NCI-H2081 treated with DMSO at 0.1 percent for 48 hours (cell line): ENCODE measurements at regions not wholly inside any gene's neighbourhood (a gene's known extent, or its start where the extent isn't known, plus 50 kb on each side); places are given as distances from the start of the nearest gene placed in this dataset.

Experiments used
- DNase-seq: peaks from one replicate; lab custom pipeline; 2025; lab: John Stamatoyannopoulos, UW

- DNase-seq: no peak
These were observed 51.4 kb upstream of the CHMP2B start for GRCh38 chr3:87175732-87176131.

DNA sequence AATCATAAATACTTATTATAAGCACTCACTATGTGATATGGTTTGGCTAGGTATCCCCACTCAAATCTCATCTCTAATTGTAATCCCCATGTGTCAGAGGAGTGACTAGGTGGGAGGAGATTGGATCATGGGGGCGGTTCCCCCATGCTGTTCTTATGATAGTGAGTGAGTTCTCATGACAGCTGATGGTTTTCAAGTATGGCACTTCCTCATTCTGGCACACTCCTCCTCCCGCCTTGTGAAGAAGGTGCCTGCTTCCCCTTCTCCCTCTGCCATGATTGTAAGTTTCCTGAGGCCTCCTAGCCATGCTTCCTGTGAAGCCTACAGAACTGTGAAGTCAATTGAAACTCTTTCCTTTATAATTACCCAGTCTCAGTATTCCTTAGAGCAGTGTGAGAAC, 53.3 kb upstream of the CHMP2B start:
- DNase-seq: no peak

- DNase-seq: no peak
These were observed 54.0 kb upstream of the CHMP2B start for GRCh38 chr3:87173071-87173470.

GRCh38 chr3:87167628-87168456, 59.3 kb upstream of the CHMP2B start:
- DNase-seq: no peak

GRCh38 chr3:87164245-87164644, 62.9 kb upstream of the CHMP2B start:
- DNase-seq: no peak

- DNase-seq: no peak
These were observed 65.3 kb upstream of the CHMP2B start for GRCh38 chr3:87161851-87162250.

GRCh38 chr3:87161417-87161816, 65.7 kb upstream of the CHMP2B start:
- DNase-seq: no peak

GRCh38 chr3:87161013-87161412, 66.1 kb upstream of the CHMP2B start:
- DNase-seq: no peak

- no peak for DNase-seq
These were observed 68.3 kb upstream of the CHMP2B start for GRCh38 chr3:87158823-87159222.

DNA sequence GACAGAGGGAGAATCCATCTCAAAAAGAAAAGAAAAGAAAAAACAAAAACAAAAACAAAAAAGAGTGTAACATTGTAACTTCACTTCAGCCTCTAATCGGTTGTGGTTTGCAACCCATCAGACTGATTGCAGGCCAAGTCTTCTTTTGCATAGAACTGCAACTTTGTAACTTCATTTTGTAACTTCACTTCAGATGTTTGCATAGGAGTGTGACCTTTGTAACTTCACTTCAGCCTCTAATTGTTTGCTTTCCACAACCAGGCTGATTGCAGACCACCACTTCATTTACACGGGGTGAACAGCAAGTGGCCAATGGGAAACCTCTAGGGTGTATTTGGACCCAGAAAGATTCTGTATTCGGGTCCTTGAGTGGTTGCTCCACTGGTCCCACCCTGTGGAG, 79.1 kb upstream of the CHMP2B start:
- no peak for DNase-seq

GRCh38 chr3:87147562-87147961, 79.5 kb upstream of the CHMP2B start:
- DNase-seq: no peak

DNA sequence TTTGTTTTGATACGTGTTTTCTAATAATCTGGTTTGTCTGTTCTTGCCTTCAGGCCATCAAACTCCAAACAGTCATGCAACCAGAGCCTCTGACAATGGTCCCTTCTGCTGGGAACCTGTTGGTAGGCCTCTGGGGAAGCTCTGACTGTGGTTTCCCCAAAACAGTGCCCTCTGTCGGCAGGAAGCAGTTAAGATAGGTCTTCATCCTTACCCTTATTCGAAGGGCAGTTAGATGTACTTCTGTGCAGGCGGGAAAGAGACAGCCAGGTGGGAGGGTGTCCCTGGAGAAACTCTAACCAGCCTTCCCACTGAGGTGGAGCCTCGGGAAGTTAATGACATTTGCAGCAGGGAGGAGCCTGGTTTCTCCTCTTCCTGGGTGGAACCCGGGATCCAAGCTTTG, 81.6 kb upstream of the CHMP2B start:
- no peak for DNase-seq

DNA sequence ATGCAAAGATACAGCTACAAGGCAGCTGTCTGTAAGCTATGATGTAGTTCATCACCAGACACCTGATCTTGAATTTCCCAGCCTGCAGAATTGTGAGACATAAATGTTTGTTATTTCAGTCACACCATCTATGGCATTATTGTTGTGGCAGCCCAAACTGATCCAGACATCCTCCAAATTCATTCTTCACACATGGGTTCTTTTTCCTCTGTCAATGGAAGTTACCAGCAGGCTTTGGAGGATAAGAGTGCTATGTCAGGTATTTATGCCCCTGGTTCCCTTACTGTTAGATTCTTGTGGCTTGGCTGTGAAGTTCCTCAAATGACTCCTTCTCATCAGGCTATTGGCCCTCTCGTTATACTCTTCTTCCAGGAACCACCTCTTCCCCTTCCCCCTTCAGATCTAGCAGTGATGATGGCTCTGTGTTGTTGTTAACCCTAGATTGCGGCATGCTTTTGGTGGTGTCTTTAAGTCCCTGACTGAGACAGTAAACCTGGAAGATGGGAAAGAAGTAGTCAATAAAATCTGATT, 91.0 kb upstream of the CHMP2B start:
- no peak for DNase-seq

DNA sequence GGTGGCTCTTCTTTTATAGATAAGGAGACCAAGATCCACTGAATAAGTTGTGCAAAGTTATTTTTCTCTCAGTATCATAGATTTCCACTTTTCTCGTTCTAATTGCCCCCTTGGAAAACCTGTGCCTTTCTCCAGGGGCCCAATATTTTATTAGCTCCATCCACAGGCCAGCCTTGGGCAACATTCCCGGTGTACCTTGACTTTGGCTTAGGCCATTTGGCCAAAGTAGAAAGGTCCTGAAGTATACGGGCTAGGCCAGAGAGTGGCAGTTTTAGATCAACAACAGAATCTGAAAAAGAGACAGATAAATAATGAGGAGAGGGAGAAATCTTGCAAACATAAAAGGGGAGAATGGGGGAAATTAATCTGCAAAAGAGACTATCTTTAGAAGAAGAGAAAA, 91.7 kb upstream of the CHMP2B start:
- DNase-seq: no peak

- no peak for DNase-seq
These were observed 94.3 kb upstream of the CHMP2B start for GRCh38 chr3:87132801-87133200.

GRCh38 chr3:87128006-87128405, 99.1 kb upstream of the CHMP2B start:
- no peak for DNase-seq

DNA sequence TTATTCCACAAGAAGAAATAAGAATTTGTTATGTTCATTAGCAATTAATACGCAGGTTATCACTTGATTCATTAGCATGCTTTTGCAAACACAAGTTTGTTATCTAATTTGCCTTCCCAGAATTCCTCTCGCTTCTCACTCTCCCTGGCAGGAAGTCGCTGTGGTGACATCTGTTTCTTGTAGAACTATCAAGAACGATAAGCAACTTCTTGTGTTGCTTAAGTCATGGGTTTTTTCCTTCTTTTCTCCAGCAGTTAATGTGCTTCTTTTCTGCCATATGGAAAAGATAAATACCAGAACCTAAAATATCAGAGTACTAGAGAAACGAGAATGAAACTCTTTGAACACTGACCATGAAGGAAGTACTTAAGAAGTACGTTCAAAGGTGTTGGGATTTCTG, 99.8 kb upstream of the CHMP2B start:
- no peak for DNase-seq

DNA sequence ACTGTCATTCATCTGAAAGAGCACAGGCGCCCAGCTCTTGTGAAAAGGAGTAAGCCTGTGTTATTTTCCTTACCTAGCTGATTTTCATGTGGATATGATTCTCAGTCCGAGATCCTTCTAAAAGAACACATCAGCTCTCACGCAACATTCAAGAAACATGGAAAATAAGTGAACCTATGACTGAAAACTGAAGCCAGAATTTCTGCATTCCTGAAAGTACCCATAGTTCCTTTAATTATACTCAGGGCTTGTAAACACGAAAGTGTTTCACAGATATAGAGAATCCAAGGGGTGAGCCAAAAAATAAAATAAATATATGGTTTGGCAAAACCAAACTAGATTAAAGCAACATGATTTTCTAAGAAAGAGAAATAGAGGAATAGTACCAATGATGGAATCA, 100.8 kb upstream of the CHMP2B start:
- DNase-seq: no peak

DNA sequence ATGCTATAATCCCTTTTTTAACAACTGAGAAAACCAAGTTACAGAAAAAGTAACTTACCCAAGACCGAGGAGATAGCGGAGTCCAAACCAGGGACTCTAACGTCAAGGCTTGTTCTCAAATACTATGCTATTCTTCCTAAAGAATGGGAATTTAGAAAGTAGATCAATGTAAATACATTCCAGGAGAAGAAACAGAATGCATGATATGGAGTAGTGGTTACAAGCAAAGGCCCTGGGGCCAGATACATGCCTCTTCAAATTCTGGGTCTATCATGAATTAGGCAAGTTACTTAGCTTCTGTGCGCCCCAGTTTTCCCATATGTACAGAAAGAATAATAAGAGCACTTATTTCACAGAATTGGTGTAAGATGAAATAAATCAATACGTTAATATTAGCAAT, 102.0 kb upstream of the CHMP2B start:
- DNase-seq: no peak

DNA sequence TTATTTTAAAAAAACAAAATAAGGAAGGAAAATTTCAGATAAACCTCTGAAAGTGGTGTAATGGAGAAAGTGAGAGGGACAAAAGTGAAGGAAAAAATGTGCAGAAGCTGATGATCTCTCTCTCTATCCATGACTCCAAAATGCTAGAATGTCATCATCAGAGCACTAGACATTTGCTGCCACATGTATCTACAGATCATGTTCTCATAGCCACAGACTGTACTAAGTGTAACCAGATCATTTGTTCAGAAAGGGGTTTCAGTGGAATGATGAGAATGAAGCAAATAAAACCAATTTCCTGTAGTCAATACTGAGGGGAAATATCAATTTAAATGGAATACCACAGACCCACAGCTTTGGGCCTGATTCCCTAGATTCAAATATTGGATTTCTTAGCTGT, 104.3 kb upstream of the CHMP2B start:
- DNase-seq: no peak

DNA sequence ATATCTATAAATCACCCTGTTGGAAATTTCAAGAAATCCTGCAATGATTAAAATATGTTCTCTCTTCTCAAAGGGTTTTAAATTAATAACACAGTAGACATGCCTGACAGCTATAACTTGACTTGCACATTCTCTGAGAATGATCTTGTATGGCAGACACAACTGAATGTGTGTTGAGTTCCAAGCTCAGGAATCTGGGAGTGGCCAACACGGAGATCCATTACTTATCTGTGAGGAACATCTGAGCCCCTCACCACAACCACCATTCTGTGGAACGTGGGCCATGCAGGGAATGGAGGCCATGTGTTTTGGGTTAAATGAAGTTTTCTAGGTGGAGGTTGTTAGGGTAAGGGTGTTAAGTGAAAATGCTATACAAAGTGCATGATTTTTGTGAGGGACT, 105.3 kb upstream of the CHMP2B start:
- no peak for DNase-seq

- no peak for DNase-seq
These were observed 106.2 kb upstream of the CHMP2B start for GRCh38 chr3:87120881-87121280.

- DNase-seq: no peak
These were observed 106.9 kb upstream of the CHMP2B start for GRCh38 chr3:87120236-87120635.

DNA sequence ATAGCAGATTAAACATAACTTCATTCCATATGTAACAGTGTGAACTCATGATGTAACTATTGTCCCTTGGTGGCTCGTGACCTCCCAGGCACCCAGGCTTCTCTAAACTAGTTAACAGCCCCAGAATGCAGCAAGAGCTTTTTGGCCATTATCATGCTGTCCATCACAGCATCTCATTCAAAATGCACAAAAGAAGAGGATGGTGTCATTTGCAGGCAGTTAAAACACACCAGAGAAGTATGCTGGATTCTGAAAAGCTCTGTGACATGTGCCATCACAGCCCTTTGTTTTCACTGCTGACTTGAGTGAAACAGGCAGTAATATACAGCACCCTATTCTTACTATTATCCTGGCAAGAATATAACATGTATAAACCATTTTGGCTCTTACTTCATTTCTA, 117.6 kb upstream of the CHMP2B start:
- DNase-seq: no peak
